Skin of body (tissue), 1 donor: ENCODE measurements at regions not wholly inside any gene's neighbourhood (a gene's known extent, or its start where the extent isn't known, plus 50 kb on each side); places are given as distances from the start of the nearest gene placed in this dataset.
"Not testable (repeated sequence)": the region's sequence is repeated elsewhere in the genome, so short reads cannot be mapped to it uniquely, and the experiment has no call there.

Experiments used
- DNase-seq: peaks from one replicate; lab custom pipeline; 2025; lab: John Stamatoyannopoulos, UW

DNA sequence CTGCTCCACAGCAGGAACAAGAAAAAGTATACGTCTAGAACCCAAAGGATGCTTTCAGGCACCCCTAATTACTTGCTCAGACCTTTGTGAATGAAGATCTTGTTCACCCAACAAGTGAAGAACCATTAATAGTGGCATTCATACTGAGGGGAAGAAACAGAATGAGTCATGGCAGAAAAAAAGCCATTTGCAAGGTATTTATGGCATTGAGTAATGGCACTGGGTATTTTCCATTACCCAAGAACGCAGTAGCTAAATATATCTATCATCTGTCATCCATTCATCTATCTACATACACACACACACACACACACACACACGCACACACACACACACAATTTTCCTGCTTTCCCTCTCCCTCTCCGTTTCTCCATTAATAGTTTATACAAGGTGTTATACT lies 56.4 kb upstream of the XIRP2 start:
- DNase-seq, result no peak

- DNase-seq, result no peak
Measured at GRCh38 chr2:166825914-166826313, 62.4 kb upstream of the XIRP2 start.

DNA sequence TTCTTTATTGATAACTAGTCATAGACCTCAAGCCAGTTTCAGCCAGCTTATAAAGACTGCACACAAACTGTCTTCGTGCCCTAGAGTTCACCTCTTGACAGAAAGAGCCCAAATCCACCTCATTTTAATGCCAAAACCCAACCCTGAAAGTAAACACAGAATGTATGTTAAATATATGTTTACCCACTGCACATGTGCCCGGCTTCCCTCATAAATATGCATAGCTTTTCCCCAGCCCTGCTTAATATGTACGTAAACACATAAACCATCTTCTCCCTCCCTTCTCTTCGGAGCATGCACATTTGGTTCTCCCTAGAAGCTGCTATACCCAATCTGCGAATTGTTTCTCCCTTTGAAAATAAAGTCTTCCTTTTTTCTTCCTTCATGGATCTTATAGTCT lies 73.9 kb upstream of the XIRP2 start:
- DNase-seq, result no peak

- DNase-seq, result no peak
Measured at GRCh38 chr2:166812166-166812891, 76.0 kb upstream of the XIRP2 start.

GRCh38 chr2:166805753-166806152 lies 82.5 kb upstream of the XIRP2 start:
- DNase-seq, result no peak

DNA sequence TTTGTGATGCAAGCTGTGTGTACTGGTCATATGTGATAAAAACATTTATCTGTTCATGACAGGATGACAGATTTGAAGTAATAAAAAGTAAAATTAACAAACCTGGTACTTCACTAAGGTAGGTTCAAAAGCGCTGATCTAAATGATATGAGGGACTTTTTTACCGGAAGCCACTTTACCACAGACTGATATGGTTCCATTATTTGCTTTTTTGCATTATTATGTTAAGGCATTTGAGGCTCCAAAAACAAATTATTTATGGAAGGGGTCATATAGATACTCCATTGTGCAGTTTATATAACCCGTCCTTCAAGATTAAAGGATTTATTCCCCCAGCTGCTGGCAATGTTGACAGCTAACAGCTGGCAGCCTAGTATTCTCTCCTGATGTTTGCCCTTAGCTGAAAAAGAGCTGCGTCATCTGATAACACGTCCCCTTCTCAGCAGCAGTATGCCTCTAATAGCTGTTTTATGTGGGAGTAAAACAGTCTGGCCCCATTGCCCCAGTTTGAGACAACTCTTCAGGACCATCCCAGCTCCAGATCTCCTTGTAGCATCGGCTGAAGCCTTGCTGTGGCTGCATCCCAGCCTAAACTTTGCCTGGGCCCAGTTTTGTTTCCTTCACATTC lies 84.8 kb upstream of the XIRP2 start:
- DNase-seq, result no peak

GRCh38 chr2:166802475-166802874 lies 85.8 kb upstream of the XIRP2 start:
- DNase-seq, result no peak

DNA sequence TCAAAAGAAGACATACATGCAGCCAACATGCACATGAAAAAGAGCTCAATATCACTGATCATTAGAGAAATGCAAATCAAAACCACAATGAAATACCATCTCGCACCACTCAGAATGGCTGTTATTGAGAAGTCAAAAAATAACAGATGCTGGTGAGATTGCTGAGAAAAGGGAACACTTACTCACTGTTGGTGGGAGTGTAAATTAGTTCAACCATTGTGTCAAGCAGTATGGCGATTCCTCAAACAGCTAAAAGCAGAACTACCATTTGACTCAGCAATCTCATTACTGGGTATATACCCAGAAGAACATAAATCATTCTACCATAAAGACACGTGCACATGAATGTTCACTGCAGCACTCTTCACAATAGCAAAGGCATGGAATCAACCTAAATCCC lies 95.5 kb upstream of the XIRP2 start:
- DNase-seq, result no peak

DNA sequence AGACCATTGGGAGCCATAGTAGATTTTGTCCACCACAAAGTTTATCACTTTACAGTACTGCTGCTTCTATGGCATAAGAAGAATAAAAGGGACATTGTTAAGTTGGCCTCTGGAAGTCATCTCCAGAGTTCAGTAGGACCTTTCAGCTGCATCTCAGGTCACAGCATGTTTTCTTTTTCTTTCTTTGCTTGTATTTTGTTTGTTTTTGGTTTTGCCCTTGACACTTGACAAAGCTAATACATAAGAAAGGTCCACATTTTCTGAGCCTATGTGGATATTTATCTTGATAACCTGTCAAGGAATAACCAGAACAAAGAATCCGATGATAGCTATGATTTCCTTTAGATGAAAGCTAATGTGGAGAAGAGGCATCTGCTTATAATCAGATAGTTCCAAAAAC lies 101.6 kb upstream of the XIRP2 start:
- DNase-seq, result no peak

GRCh38 chr2:166784296-166784946 lies 103.9 kb upstream of the XIRP2 start:
- no peak for DNase-seq

DNA sequence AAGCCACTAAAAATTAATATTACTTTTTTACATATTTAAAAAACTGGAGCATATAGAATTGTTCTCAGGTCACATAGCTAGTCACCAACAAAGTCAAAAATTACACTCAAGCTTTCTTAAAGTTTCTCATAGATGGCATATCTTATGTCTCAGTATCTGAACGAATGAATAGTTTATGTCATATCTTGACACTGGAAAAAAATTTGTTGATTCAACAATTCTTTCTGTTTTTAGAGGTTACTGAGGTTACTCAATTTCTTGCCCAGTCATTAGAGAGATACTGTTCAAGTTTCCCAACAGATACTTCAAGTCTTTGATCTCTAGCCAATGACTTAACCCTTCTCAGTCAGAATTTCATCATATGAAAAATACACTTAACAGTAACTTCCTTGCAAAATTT lies 113.1 kb upstream of the XIRP2 start:
- DNase-seq, result no peak

- DNase-seq, result no peak
Measured at GRCh38 chr2:166773308-166773949, 114.9 kb upstream of the XIRP2 start.

DNA sequence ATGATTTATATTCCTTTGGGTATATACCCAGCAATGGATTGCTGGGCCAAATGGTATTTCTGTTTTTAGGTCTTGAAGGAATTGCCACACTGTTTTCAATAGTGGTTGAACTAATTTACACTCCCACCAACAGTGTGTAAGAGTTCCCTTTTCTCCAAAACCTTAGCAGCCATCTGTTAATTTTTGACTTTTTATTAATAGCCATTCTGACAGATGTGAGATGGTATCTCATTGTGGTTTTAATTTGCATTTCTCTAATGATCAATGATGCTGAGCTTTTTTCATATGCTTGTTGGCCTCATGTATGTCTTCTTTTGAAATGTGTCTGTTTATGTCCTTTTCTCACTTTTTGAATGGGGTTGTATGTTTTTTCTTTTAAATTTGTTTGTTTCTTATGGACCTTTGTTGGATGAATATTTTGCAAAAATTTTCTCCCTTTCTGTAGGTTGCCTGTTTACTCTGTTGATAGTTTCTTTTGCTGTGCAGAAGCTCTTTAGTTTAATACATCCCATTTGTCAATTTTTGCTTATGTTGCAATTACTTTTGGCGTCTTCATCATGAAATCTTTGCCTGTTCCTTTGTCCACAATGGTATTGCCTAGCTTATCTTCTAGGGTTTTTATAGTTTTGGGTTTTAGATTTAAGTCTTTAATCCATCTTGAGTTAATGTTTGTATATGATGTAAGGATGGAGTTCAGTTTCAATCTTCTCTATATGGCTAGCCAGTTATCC lies 119.7 kb upstream of the XIRP2 start:
- no peak for DNase-seq

DNA sequence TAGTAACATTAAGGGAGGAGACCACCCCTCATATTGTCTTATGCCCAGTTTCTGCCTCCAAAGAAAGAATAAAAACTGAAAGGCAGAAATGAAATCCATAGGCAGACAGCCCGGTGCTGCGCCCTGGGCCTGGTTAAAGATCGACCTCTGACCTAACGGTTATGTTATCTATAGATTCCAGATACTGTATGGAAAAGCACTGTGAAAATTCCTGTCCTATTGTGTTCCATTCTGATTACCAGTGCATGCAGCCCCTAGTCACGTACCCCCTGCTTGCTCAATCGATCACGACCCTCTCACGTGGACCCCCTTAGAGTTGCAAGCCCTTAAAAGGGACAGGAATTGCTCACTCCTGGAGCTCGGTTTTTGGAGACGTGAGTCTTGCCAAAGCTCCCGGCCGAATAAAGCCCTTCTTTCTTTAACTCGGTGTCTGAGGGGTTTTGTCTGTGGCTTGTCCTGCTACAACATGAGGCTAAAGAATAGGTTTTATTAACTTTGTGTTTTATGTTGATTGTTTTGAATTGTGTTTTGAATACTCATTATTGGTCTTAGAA lies 121.4 kb upstream of the XIRP2 start:
- DNase-seq, result not testable (repeated sequence)

GRCh38 chr2:166766220-166766619 lies 122.1 kb upstream of the XIRP2 start:
- no peak for DNase-seq

DNA sequence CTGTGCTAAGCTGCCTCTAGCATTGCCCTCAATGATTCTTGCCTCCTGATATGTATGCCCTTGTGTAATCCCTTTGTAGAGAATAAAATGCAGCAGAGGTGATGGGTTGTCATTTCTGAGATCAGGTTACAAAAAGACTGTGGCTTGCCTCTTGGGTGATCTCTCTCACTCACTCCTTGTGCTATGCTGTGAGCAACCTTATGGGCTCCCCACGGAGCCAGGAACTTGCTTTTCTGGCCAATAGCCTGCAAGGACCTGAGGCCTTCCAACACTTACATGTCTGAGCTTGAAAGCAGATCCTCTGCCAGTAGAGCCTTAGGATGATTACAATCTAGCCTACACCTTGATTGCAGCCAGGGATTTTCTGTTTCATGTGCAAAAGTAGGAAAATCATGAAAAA lies 123.1 kb upstream of the XIRP2 start:
- no peak for DNase-seq

DNA sequence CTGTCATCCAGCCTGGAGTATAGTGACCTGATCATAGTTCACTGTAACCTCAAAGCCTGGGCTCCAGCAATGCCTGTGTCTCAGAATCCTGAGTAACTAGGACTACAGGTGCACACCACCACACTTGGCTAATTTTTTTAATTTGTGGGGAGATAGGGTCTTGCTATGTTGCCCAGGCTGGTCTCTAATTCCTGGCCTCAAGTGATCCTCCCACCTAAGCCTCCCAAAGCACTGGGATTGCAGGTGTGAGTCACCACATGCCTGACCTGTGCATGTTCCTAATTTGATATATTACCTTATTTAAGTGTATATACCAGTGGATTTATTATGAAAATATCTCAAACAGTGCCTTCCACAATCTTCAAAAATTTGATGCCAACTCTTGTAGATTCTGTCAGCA lies 123.6 kb upstream of the XIRP2 start:
- no peak for DNase-seq

DNA sequence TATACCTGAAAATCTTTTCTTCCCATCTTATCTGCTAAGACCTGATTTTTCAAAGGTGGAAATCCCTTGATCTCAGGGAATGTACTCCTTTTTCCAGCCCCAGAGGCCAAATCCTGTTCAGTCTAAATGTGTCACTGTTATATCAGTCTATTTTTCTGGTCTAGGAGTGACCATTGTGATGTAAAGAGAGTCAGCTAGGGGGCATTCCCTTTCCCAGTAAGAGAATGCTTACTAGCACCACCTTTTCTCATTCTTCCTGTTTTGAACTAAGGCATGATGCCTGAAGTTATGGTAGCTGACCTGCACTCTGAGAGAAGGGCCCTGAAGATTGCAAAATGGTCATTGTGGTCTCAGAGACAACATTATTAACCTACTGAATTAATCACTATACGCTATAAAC lies 124.1 kb upstream of the XIRP2 start:
- DNase-seq, result no peak

- no peak for DNase-seq
Measured at GRCh38 chr2:166762746-166763145, 125.5 kb upstream of the XIRP2 start.

GRCh38 chr2:166758956-166759355 lies 129.3 kb upstream of the XIRP2 start:
- no peak for DNase-seq

GRCh38 chr2:166750624-166751023 lies 137.7 kb upstream of the XIRP2 start:
- no peak for DNase-seq
